Ishikawa (cell line): ENCODE measurements at regions not wholly inside any gene's neighbourhood (a gene's known extent, or its start where the extent isn't known, plus 50 kb on each side); places are given as distances from the start of the nearest gene placed in this dataset.

Experiments used
- CEBPB ChIP-seq: IDR thresholded peaks from 2 replicates; pipeline ENCODE4 v1.6.1; 2012
- CREB1 ChIP-seq: IDR thresholded peaks from 2 replicates; pipeline ENCODE4 v1.6.1; 2012; ENCODE audit warnings: low read depth
- EGR1 ChIP-seq: IDR thresholded peaks from 2 replicates; pipeline ENCODE4 v1.6.1; 2012
- EP300 ChIP-seq: IDR thresholded peaks from 2 replicates; pipeline ENCODE4 v1.6.1; 2012; ENCODE audit warnings: borderline replicate concordance
- FOXM1 ChIP-seq: IDR thresholded peaks from 2 replicates; pipeline ENCODE4 v1.6.1; 2012; ENCODE audit warnings: low read depth, borderline replicate concordance
- NFIC ChIP-seq: IDR thresholded peaks from 2 replicates; pipeline ENCODE4 v1.6.1; 2012
- RAD21 ChIP-seq: IDR thresholded peaks from 2 replicates; pipeline ENCODE4 v1.6.1; 2012; ENCODE audit warnings: low read depth
- REST ChIP-seq: IDR thresholded peaks from 2 replicates; pipeline ENCODE4 v1.6.1; 2012; ENCODE audit warnings: low read depth, mild to moderate bottlenecking
- TAF1 ChIP-seq: IDR thresholded peaks from 2 replicates; pipeline ENCODE4 v1.6.1; 2012; ENCODE audit warnings: low read depth, mild to moderate bottlenecking
- TCF12 ChIP-seq: IDR thresholded peaks from 2 replicates; pipeline ENCODE4 v1.6.1; 2012; ENCODE audit warnings: low read depth
- TEAD4 ChIP-seq: IDR thresholded peaks from 2 replicates; pipeline ENCODE4 v1.6.1; 2012
- USF1 ChIP-seq: IDR thresholded peaks from 2 replicates; pipeline ENCODE4 v1.6.1; 2012
- YY1 ChIP-seq: IDR thresholded peaks from 2 replicates; pipeline ENCODE4 v1.6.1; 2012; ENCODE audit warnings: low read depth
- ZBTB7A ChIP-seq: IDR thresholded peaks from 2 replicates; pipeline ENCODE4 v1.6.1; 2012; ENCODE audit warnings: low read depth
- TF ChIP-seq, protein P1 (sequence below): IDR thresholded peaks from 2 replicates; pipeline ENCODE4 v1.6.1; 2012

GRCh38 chr15:81914333-81914732 is 131.5 kb downstream of the MEX3B start:
- TF ChIP-seq, protein P1, sequence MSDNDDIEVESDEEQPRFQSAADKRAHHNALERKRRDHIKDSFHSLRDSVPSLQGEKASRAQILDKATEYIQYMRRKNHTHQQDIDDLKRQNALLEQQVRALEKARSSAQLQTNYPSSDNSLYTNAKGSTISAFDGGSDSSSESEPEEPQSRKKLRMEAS = no peak
- TF ChIP-seq REST = no peak
- no peak for TF ChIP-seq EP300
- no peak for TF ChIP-seq TAF1
- TF ChIP-seq ZBTB7A = no peak
- TF ChIP-seq USF1 = no peak
- no peak for TF ChIP-seq CEBPB
- no peak for TF ChIP-seq CREB1
- no peak for TF ChIP-seq FOXM1
- TF ChIP-seq NFIC = no peak
- TF ChIP-seq YY1 = no peak
- TF ChIP-seq RAD21 = no peak
- no peak for TF ChIP-seq EGR1
- no peak for TF ChIP-seq TEAD4

DNA sequence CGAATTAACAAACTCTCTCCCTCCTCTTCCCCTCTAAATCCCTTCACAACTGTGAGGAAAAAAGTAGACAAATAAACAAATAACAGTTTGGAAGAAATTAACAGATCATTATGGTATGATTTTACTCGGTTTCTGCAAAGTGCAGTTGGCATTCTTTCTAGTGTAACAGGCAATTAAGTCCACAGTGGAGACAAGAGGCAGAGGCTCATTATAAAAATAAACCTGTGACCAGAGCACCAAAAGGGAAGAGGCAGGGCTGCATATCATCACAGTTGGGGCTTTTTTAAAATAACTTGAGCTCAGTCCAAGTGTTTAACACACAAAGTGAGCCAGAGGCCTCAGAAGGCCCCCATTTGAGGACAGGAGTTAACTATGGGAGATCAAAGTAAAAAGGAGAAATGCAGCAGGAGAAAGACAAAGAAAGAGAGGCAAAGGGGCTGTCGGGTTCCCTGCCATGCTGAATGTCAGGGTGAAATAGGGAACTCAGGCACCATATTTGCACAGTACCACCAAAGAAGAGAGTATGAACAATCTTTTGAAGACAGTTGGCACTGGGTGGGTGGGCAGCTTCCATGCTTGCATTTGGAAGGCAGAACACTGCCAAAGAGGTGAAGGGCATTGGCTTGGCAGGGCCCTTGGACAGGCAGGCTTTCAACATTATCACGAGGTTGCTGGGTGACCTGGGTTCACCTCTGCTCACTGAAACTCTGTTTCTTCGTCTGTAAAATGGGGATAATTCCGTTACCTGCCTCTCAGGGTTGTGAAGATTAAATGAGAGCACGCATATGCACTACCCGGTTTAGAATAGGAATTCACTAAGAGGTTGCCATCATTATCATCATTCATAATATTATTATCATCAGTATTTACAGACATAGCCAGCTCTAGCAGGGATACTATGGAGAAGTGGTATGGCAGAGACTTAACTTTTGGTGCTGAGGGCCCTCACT is 134.5 kb downstream of the MEX3B start:
- no peak for TF ChIP-seq FOXM1
- no peak for TF ChIP-seq ZBTB7A
- no peak for TF ChIP-seq TEAD4
- no peak for TF ChIP-seq YY1
- TF ChIP-seq CEBPB = no peak
- TF ChIP-seq RAD21 = no peak
- TF ChIP-seq USF1 = no peak
- no peak for TF ChIP-seq REST
- no peak for TF ChIP-seq TCF12
- TF ChIP-seq, protein P1 = no peak
- no peak for TF ChIP-seq NFIC
- TF ChIP-seq CREB1 = no peak
- no peak for TF ChIP-seq EP300
- no peak for TF ChIP-seq TAF1
- TF ChIP-seq EGR1 = no peak

DNA sequence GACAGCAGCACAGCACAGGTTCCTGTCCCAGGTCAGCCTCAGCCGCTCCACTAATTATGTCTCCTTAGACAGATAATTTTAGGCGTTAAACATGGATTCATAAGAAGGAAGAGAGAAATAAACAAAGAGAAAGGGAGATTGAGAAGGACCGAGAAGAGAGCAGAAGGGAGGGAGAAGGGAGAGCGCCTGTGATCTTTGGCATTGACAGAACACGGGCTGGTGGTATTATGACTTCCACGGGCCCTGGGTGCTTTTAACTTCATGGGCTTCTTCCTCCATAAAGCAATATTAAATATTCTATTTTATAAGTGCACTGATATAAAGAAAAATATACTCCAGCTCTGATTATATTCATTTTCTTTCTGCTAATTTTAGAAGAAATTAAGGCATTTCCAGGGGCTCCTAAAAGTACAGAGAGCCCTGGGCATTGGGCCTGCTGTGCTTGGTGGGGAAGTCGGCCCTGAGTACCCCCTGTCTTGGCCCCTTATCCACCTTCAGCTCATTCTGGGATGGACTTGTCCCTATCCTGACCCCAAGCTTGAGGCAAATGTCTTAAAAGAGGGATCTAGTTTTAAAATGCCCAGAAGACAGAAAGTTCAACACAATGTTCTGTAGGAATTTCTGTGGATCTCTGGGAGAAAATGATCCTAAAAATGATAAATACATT is 135.3 kb downstream of the MEX3B start:
- TF ChIP-seq REST (no peak), CREB1 (no peak), YY1 (no peak), ZBTB7A (no peak), TAF1 (no peak), TCF12 (no peak), TEAD4 (no peak), CEBPB (no peak), FOXM1 (no peak), USF1 (no peak), RAD21 (no peak), NFIC (no peak), EP300 (no peak), EGR1 (no peak)
- TF ChIP-seq, protein P1 = no peak
